K562 (cell line): ENCODE measurements at regions not wholly inside any gene's neighbourhood (a gene's known extent, or its start where the extent isn't known, plus 50 kb on each side); places are given as distances from the start of the nearest gene placed in this dataset.

Experiments used
- CREB1 ChIP-seq, 2 experiments: sonication (generic) in 1 of 2; formaldehyde crosslinking in 1 of 2; IDR thresholded peaks; 2 replicates each; pipeline versions ENCODE4 v1.6.1 to v1.8.0; 2012 to 2022; ENCODE audit warnings: inconsistent platforms in 1 of 2, mild to moderate bottlenecking in 1 of 2, missing genetic modification reagents in 1 of 2, moderate library complexity in 1 of 2
- CTCF ChIP-seq, 3 experiments: IDR thresholded peaks in 2 of 3; conservative IDR thresholded peaks in 1 of 3; 2 replicates each; pipeline ENCODE4 v1.5.1; 2011 to 2012; ENCODE audit warnings: low read length in 3 of 3, mild to moderate bottlenecking in 3 of 3, control low read depth in 2 of 3, improper control_type of control experiment in 1 of 3, inconsistent platforms in 1 of 3, low read depth in 1 of 3, mixed read lengths in 1 of 3, moderate library complexity in 1 of 3; ENCODE audit not compliant: insufficient read depth in 2 of 3
- EP300 ChIP-seq: IDR thresholded peaks from 2 replicates; pipeline ENCODE4 v1.6.1; 2012; ENCODE audit warnings: low read length, improper control_type of control experiment
- FOXM1 ChIP-seq, 2 experiments: fragments of 450-650 bp in 1 of 2; sonication (generic) in 1 of 2; formaldehyde crosslinking in 1 of 2; IDR thresholded peaks; 2 replicates each; pipeline versions ENCODE4 v1.6.1 to v1.9.0; 2017 to 2022; ENCODE audit warnings: low read depth in 2 of 2, mild to moderate bottlenecking in 2 of 2, missing genetic modification reagents in 1 of 2, moderate library complexity in 1 of 2
- RFX1 ChIP-seq: fragments of 450-650 bp; IDR thresholded peaks from 2 replicates; pipeline ENCODE4 v1.6.1; 2016; ENCODE audit warnings: mild to moderate bottlenecking, moderate library complexity
- SMAD3 ChIP-seq: fragments of 450-650 bp; formaldehyde crosslinking; conservative IDR thresholded peaks from 2 replicates; pipeline ENCODE4 v1.4.0; 2020; ENCODE audit warnings: mild to moderate bottlenecking
- SUPT5H ChIP-seq: fragments of 450-650 bp; IDR thresholded peaks from 2 replicates; pipeline ENCODE4 v1.6.1; 2016
- TBP ChIP-seq: optimal IDR thresholded peaks from 2 replicates; pipeline ENCODE3; 2011; ENCODE audit warnings: low read depth, low read length, improper control_type of control experiment
- ZBTB11 ChIP-seq, 3 experiments: fragments of 200-800 bp in 1 of 3; fragments of 250-450 bp in 1 of 3; fragments of 450-650 bp in 1 of 3; sonication (Bioruptor Pico) in 1 of 3; sonication (Bioruptor generic) in 1 of 3; formaldehyde crosslinking in 1 of 3; IDR thresholded peaks; 2 replicates each; pipeline versions ENCODE4 v1.6.1 to v1.8.0; 2016 to 2022; ENCODE audit warnings: mild to moderate bottlenecking in 2 of 3, missing genetic modification characterization in 2 of 3, missing compliant biosample characterization in 1 of 3, moderate library complexity in 1 of 3

GRCh38 chr2:138323382-138324067, 178.0 kb upstream of the SPOPL start:
- TF ChIP-seq RFX1 (no peak), CTCF (IDR thresholded peaks at IDR 0.05 in 2 of 3, conservative IDR thresholded peaks at IDR 0.05 in 1 of 3; ENCODE audit: insufficient read depth in 2 of 3, low read depth in 1 of 3, low read length in 3 of 3) (no peak), FOXM1 (IDR thresholded peaks at IDR 0.05; ENCODE audit: low read depth) (no peak), FOXM1 (CRISPR knock-in tag; IDR thresholded peaks at IDR 0.05; ENCODE audit: low read depth) (no peak), TBP (no peak), ZBTB11 (CRISPR knock-in tag; IDR thresholded peaks at IDR 0.05) (no peak), EP300 (no peak), CREB1 (IDR thresholded peaks at IDR 0.05) (no peak), CREB1 (CRISPR knock-in tag; IDR thresholded peaks at IDR 0.05) (no peak), SUPT5H (no peak), SMAD3 (CRISPR knock-in tag) (no peak)
